ENCODE measurements at regions not wholly inside any gene's neighbourhood (a gene's known extent, or its start where the extent isn't known, plus 50 kb on each side); places are given as distances from the start of the nearest gene placed in this dataset.

DNA sequence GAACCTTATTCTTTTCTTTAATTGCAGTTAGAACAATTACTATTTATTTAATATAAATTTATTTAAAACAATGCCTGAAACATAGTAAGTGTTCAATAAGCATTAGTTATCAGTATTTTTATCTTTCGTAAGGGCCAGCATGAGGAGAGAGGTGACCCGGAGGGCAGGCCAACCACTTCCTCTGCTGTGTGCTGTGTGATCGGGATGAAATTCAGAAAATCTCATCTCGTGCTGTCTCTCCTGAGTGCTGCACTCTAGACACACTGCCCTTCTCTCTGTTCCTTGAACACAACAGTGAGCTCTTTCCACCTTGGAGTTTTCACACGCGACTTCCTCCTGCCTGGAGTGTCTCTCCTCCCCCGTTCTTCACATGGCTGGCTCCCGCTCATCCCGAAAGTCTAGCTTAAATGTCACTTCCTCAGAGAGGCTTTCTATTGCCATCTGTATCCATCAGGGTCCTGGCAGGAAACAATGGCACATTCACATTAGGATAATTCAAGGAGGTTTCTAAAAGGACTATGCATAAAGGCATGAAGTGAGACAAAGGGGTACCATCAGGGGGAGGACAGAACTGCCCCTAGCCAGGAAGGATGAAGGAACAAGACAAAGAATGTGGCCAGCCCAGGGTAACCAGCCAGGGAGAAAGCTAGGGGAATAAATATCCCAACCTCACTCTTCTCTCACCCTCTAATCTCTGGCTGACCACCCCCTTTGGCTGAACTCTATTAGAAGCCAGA is 142.6 kb upstream of the GJB5 start:
- no peak for TF ChIP-seq POLR2A (IDR thresholded peaks at IDR 0.05)
- TF ChIP-seq, protein P1, sequence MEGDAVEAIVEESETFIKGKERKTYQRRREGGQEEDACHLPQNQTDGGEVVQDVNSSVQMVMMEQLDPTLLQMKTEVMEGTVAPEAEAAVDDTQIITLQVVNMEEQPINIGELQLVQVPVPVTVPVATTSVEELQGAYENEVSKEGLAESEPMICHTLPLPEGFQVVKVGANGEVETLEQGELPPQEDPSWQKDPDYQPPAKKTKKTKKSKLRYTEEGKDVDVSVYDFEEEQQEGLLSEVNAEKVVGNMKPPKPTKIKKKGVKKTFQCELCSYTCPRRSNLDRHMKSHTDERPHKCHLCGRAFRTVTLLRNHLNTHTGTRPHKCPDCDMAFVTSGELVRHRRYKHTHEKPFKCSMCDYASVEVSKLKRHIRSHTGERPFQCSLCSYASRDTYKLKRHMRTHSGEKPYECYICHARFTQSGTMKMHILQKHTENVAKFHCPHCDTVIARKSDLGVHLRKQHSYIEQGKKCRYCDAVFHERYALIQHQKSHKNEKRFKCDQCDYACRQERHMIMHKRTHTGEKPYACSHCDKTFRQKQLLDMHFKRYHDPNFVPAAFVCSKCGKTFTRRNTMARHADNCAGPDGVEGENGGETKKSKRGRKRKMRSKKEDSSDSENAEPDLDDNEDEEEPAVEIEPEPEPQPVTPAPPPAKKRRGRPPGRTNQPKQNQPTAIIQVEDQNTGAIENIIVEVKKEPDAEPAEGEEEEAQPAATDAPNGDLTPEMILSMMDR (IDR thresholded peaks at IDR 0.05), result no peak
- TF ChIP-seq POLR2AphosphoS5 (IDR thresholded peaks at IDR 0.05), result no peak

Data from prostate gland (tissue), 2 donors.